ENCODE measurements at regions not wholly inside any gene's neighbourhood (a gene's known extent, or its start where the extent isn't known, plus 50 kb on each side); places are given as distances from the start of the nearest gene placed in this dataset.

DNA sequence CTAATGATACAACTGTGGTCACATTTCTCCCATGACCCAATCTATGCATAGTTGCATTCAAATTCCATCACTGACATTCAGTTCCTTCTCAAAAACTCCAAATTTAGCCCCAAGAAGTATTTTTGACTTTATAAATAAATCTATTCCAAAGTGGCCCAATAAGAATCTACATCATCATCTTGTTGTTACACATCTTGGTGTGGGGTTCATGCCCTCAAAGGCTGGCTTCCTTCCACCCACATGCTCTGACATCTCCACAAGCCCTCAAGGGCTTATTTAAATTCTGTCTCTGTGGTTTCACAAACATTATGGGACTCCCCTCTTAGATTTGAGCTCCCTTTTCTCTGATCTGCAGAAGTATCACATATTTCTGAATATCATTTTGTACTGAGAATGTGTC, 585.3 kb upstream of the BTBD3 start:
- Histone ChIP-seq H3K9ac (ENCODE audit: low read length in 5 of 5) (no peak overlapping the region), H3K4me3 (ENCODE audit: low read depth in 1 of 5, low read length in 5 of 5) (no peak overlapping the region), H3K4me1 (ENCODE audit: control insufficient read depth in 5 of 5, insufficient read depth in 5 of 5, low read length in 5 of 5) (no peaks in the 10 kb centered on the region), H3K36me3 (ENCODE audit: control insufficient read depth in 5 of 5, insufficient read depth in 5 of 5, low read length in 5 of 5) (no peaks in the 10 kb centered on the region), H3K27me3 (ENCODE audit: control insufficient read depth in 5 of 5, insufficient read depth in 4 of 5, low read length in 5 of 5) (peaks cover 0 to 1% (median 0%) of the 10 kb centered on the region in 5 donors), H3K27ac (ENCODE audit: low read depth, low read length) (no peak overlapping the region), H3K9me3 (ENCODE audit: control insufficient read depth in 5 of 5, low read length in 5 of 5) (no peaks in the 10 kb centered on the region)

DNA sequence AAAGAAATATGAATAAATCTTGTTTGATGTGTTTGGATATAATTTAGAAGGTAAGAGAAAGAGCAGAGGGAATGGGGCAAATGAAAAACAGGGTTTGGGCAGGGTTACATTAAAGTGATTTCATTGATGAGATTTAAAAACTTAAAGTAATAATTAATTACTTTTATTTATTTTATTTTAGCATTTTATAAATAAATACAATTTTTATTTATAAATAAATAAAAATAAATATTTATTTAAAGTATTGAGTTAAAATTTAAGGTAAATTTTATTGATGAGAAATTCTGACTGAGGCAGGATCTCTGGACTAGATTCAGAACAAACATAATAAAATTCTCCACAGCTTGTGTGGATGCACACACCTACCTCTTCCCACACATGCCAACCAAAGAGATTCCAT, 584.1 kb upstream of the BTBD3 start:
- no peaks in the 10 kb centered on the region for H3K4me1 ChIP-seq (ENCODE audit: control insufficient read depth in 5 of 5, insufficient read depth in 5 of 5, low read length in 5 of 5)
- no peaks in the 10 kb centered on the region for H3K36me3 ChIP-seq (ENCODE audit: control insufficient read depth in 5 of 5, insufficient read depth in 5 of 5, low read length in 5 of 5)
- no peak overlapping the region for H3K27ac ChIP-seq (ENCODE audit: low read depth, low read length)
- peaks cover 0 to 3% (median 0%) of the 10 kb centered on the region in 5 donors for H3K27me3 ChIP-seq (ENCODE audit: control insufficient read depth in 5 of 5, insufficient read depth in 4 of 5, low read length in 5 of 5)
- no peak overlapping the region for H3K4me3 ChIP-seq (ENCODE audit: low read depth in 1 of 5, low read length in 5 of 5)
- H3K9ac ChIP-seq (ENCODE audit: low read length in 5 of 5) = no peak overlapping the region
- no peaks in the 10 kb centered on the region for H3K9me3 ChIP-seq (ENCODE audit: control insufficient read depth in 5 of 5, low read length in 5 of 5)

DNA sequence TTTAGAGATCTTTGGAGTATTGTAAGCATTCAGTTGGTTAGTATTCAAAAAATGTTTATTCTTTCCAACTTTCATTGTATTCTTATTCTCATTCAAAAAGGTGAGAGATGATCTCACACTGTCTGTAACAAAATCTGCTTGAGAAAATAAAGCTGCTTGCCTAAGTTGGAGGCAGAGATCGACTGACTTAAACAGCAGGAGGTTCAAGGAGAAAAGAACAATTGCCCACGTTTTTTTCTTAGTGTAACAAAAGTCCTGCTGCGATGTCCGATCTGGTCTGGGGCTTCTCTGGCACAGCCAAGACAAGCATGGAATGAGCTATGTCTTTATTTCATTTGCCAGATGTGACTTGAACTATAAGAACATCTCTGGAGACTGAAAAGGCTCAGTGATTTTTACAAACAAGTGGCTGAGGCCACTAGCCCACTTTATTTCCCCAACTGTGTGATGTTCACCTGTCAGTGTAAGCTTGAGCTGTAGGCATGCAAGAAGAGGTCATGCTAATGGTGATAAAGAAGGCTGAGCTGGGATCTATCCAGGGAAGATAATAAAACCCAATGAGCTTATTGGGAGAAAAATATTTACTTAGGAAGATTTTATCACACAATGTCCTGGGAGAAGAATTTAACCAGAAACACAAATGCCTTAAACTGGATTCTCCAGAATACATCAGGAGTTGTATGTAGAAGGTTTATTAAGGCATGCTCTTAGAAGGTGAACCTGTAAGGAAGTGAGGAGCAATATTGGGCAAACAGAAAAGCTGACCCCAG, 580.1 kb upstream of the BTBD3 start:
- Histone ChIP-seq H3K36me3 (ENCODE audit: control insufficient read depth in 5 of 5, insufficient read depth in 5 of 5, low read length in 5 of 5) (no peaks in the 10 kb centered on the region), H3K27me3 (ENCODE audit: control insufficient read depth in 5 of 5, insufficient read depth in 4 of 5, low read length in 5 of 5) (peaks cover 0 to 3% (median 0%) of the 10 kb centered on the region in 5 donors), H3K4me1 (ENCODE audit: control insufficient read depth in 5 of 5, insufficient read depth in 5 of 5, low read length in 5 of 5) (no peaks in the 10 kb centered on the region), H3K9me3 (ENCODE audit: control insufficient read depth in 5 of 5, low read length in 5 of 5) (no peaks in the 10 kb centered on the region), H3K4me3 (ENCODE audit: low read depth in 1 of 5, low read length in 5 of 5) (no peak overlapping the region), H3K9ac (ENCODE audit: low read length in 5 of 5) (no peak overlapping the region), H3K27ac (ENCODE audit: low read depth, low read length) (no peak overlapping the region)

DNA sequence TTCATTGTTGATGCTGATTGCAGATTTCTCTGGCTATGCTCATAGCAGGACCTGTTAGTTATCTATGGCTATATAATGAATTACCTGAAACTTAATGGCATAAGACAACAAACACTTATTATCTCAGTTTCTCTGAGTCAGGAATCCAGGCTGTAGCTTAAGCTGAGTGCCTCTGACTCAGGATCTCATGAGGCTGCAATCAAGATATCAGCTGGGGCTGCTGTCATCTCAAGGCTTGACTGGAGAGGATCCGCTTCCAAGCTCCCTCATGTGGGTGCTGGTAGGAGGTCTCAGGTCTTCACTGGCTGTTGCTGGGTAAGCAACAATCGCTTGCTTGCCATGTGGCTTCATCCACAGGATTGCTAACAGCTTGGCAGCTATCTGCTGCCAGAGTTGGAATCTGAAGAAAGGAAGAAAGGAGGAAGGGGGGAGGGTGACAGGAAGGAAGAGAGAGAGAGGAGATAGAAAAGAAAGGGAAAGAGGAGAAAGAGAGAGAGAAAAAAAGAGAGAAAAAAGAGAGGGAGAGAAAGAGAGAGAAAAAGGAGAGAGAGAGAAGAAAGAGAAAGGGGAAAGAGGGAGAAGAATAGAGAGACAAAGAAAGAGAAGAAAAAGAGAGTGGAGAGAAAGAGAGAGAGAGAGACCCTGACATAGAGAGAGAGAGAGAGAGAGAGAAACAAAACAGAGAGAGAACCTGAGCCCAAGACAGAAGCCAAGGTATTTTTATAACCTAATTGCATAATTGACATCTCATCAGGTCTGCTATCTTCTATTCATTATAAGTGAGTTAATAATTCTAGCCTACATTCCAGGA, 579.0 kb upstream of the BTBD3 start:
- H3K4me3 ChIP-seq (ENCODE audit: low read depth in 1 of 5, low read length in 5 of 5) = no peak overlapping the region
- no peak overlapping the region for H3K27ac ChIP-seq (ENCODE audit: low read depth, low read length)
- H3K9me3 ChIP-seq (ENCODE audit: control insufficient read depth in 5 of 5, low read length in 5 of 5) = no peaks in the 10 kb centered on the region
- H3K36me3 ChIP-seq (ENCODE audit: control insufficient read depth in 5 of 5, insufficient read depth in 5 of 5, low read length in 5 of 5) = no peaks in the 10 kb centered on the region
- H3K9ac ChIP-seq (ENCODE audit: low read length in 5 of 5) = no peak overlapping the region
- H3K4me1 ChIP-seq (ENCODE audit: control insufficient read depth in 5 of 5, insufficient read depth in 5 of 5, low read length in 5 of 5) = no peaks in the 10 kb centered on the region
- H3K27me3 ChIP-seq (ENCODE audit: control insufficient read depth in 5 of 5, insufficient read depth in 4 of 5, low read length in 5 of 5) = peaks cover 0 to 3% (median 0%) of the 10 kb centered on the region in 5 donors

DNA sequence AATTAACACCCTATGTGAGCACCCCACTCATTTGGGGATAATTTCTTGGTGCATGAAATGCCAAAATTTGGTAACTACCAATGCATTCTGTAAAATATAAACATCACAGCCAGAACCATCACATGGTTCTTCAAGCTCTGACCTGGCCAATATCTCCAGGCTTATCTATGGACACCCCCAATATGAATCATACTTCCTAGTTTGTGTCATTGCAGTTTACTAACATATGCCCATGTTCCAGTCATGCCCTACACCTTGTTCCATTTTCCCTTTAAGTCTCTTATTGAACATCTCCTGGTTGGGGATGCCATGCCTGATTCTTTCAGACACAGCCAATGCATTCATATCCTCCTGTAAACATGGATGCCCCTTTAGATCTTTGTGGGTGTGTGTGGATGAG, 572.8 kb upstream of the BTBD3 start:
- Histone ChIP-seq H3K27me3 (ENCODE audit: control insufficient read depth in 5 of 5, insufficient read depth in 4 of 5, low read length in 5 of 5) (no peaks in the 10 kb centered on the region), H3K9ac (ENCODE audit: low read length in 5 of 5) (no peak overlapping the region), H3K4me3 (ENCODE audit: low read depth in 1 of 5, low read length in 5 of 5) (no peak overlapping the region), H3K27ac (ENCODE audit: low read depth, low read length) (no peak overlapping the region), H3K9me3 (ENCODE audit: control insufficient read depth in 5 of 5, low read length in 5 of 5) (peaks cover 0 to 3% (median 0%) of the 10 kb centered on the region in 5 donors), H3K36me3 (ENCODE audit: control insufficient read depth in 5 of 5, insufficient read depth in 5 of 5, low read length in 5 of 5) (no peaks in the 10 kb centered on the region), H3K4me1 (ENCODE audit: control insufficient read depth in 5 of 5, insufficient read depth in 5 of 5, low read length in 5 of 5) (peaks cover 0 to 3% (median 0%) of the 10 kb centered on the region in 5 donors)

DNA sequence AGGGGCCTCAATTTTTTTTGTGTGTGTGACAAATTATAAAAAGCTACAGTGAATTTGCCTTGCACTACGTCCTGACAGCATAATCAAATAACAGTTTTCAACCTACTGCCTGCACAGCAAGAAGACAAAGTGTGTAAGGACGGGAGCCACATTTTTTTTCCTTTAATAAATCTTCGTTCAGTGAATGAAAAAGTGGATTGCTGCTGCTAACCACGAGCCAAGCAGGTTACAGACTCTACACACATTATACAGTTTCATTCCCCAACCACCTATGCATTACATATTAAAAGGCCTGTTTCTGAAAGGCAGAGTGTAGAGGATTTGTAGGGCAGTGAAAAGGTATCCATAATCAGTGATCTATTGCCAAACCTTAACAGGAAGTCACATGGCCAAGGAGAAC, 570.0 kb upstream of the BTBD3 start:
- Histone ChIP-seq H3K27ac (ENCODE audit: low read depth, low read length) (no peak overlapping the region), H3K4me1 (ENCODE audit: control insufficient read depth in 5 of 5, insufficient read depth in 5 of 5, low read length in 5 of 5) (peaks cover 0 to 11% (median 0%) of the 10 kb centered on the region in 5 donors), H3K4me3 (ENCODE audit: low read depth in 1 of 5, low read length in 5 of 5) (no peak overlapping the region), H3K9me3 (ENCODE audit: control insufficient read depth in 5 of 5, low read length in 5 of 5) (peaks cover 0 to 3% (median 0%) of the 10 kb centered on the region in 5 donors), H3K27me3 (ENCODE audit: control insufficient read depth in 5 of 5, insufficient read depth in 4 of 5, low read length in 5 of 5) (no peaks in the 10 kb centered on the region), H3K9ac (ENCODE audit: low read length in 5 of 5) (no peak overlapping the region), H3K36me3 (ENCODE audit: control insufficient read depth in 5 of 5, insufficient read depth in 5 of 5, low read length in 5 of 5) (no peaks in the 10 kb centered on the region)

DNA sequence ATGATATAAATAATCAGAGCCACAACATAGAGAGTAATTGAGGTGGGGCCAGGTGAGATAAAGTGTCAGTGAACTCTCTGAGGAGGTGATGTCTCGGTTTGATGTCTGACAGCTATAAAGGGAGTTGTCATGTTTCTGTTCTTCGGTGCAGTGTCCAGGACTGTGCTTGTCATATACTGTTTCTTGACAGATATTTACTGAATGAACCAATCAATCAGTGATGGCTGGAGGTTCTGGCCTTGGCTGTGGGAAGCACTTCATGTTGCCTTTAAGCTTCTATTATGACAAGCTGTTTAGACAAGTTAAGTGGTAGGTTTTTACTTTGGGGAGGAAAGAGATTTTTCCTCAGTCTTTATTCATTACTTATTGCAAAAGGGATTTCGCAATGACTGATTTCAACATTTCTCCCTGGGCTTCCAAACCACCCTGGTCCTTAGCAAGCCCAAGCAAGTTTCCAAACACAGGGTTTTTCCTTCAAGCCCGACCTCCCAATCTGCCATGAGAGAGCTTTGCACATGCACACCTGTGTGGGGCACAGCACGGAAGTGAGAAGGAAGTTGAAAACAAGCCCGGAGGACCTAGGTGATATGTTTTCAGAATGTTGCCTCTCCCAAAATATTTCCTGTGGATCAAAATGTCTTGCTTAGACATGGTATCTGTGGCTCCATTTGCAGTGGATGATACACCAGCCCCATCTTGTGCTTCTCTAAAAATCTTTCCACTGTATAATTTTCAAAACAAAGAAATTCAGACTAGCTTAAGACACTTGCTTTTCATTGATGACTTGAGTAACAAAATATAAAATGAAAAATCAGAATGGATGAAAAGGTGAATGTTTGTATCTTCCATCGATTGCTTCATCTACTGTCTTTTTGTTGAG, 567.3 kb upstream of the BTBD3 start:
- H3K4me1 ChIP-seq (ENCODE audit: control insufficient read depth in 5 of 5, insufficient read depth in 5 of 5, low read length in 5 of 5) = peaks cover 0 to 11% (median 0%) of the 10 kb centered on the region in 5 donors
- no peak overlapping the region for H3K9ac ChIP-seq (ENCODE audit: low read length in 5 of 5)
- H3K27me3 ChIP-seq (ENCODE audit: control insufficient read depth in 5 of 5, insufficient read depth in 4 of 5, low read length in 5 of 5) = no peaks in the 10 kb centered on the region
- no peak overlapping the region for H3K27ac ChIP-seq (ENCODE audit: low read depth, low read length)
- no peak overlapping the region for H3K4me3 ChIP-seq (ENCODE audit: low read depth in 1 of 5, low read length in 5 of 5)
- no peaks in the 10 kb centered on the region for H3K36me3 ChIP-seq (ENCODE audit: control insufficient read depth in 5 of 5, insufficient read depth in 5 of 5, low read length in 5 of 5)
- H3K9me3 ChIP-seq (ENCODE audit: control insufficient read depth in 5 of 5, low read length in 5 of 5) = peaks cover 0 to 3% (median 0%) of the 10 kb centered on the region in 5 donors

DNA sequence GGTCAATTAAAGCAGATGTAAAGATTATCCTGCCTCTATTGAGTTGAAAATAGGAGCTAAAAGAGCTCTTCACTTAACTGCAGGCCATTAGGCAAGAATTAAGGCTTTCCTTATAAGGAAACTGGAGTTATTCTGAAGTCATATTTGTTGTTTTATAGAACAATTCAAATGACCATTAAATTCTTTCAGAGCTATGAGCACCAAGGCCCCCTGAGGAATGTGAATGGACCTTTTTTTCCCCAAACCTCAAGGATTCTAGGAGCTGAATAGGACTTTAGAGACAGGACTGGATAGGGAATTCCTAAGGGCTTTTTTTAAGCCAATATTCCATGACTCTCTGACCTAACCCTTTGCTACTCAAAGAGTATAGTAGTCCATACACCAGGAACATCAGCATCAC, 565.7 kb upstream of the BTBD3 start:
- H3K4me3 ChIP-seq (ENCODE audit: low read depth in 1 of 5, low read length in 5 of 5) = no peak overlapping the region
- H3K9me3 ChIP-seq (ENCODE audit: control insufficient read depth in 5 of 5, low read length in 5 of 5) = peaks cover 0 to 3% (median 0%) of the 10 kb centered on the region in 5 donors
- no peaks in the 10 kb centered on the region for H3K36me3 ChIP-seq (ENCODE audit: control insufficient read depth in 5 of 5, insufficient read depth in 5 of 5, low read length in 5 of 5)
- H3K27ac ChIP-seq (ENCODE audit: low read depth, low read length) = no peak overlapping the region
- peaks cover 0 to 11% (median 0%) of the 10 kb centered on the region in 5 donors for H3K4me1 ChIP-seq (ENCODE audit: control insufficient read depth in 5 of 5, insufficient read depth in 5 of 5, low read length in 5 of 5)
- H3K27me3 ChIP-seq (ENCODE audit: control insufficient read depth in 5 of 5, insufficient read depth in 4 of 5, low read length in 5 of 5) = no peaks in the 10 kb centered on the region
- H3K9ac ChIP-seq (ENCODE audit: low read length in 5 of 5) = no peak overlapping the region

DNA sequence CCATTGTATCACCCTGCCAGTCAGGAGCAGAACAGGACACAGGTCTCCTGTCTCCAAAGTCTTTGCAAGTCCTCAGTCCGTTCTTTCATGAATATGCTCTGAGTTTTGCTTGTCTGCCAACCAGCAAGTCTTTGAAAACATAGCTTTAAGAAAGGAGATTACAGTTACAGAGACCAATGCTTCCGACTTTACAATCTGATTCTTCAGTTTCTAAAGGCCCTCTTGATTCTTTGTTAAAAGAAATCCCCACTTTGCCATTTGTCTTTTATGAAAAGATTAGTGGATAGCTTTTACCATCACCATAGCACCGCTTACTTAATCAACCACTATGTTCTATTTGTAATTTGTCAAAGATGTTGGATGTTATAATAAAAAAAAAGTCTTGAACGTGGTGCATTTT, 562.8 kb upstream of the BTBD3 start:
- peaks cover 0 to 9% (median 0%) of the 10 kb centered on the region in 5 donors for H3K4me1 ChIP-seq (ENCODE audit: control insufficient read depth in 5 of 5, insufficient read depth in 5 of 5, low read length in 5 of 5)
- H3K9me3 ChIP-seq (ENCODE audit: control insufficient read depth in 5 of 5, low read length in 5 of 5) = no peaks in the 10 kb centered on the region
- no peaks in the 10 kb centered on the region for H3K36me3 ChIP-seq (ENCODE audit: control insufficient read depth in 5 of 5, insufficient read depth in 5 of 5, low read length in 5 of 5)
- H3K27ac ChIP-seq (ENCODE audit: low read depth, low read length) = no peak overlapping the region
- H3K9ac ChIP-seq (ENCODE audit: low read length in 5 of 5) = no peak overlapping the region
- no peak overlapping the region for H3K4me3 ChIP-seq (ENCODE audit: low read depth in 1 of 5, low read length in 5 of 5)
- H3K27me3 ChIP-seq (ENCODE audit: control insufficient read depth in 5 of 5, insufficient read depth in 4 of 5, low read length in 5 of 5) = no peaks in the 10 kb centered on the region

Measured in subcutaneous abdominal adipose tissue (tissue), 5 donors.